SK-N-SH (cell line): ENCODE measurements at regions not wholly inside any gene's neighbourhood (a gene's known extent, or its start where the extent isn't known, plus 50 kb on each side); places are given as distances from the start of the nearest gene placed in this dataset.

Source experiments
- CTCF ChIA-PET: fragments of 300-600, 350-600 bp; formaldehyde crosslinking; extraction: SDS; loops from one replicate; lab custom pipeline; 2021; lab: Yijun Ruan, JAX
- POLR2A ChIA-PET: fragments of 350-600 bp; sonication (Branson Sonifier 250); formaldehyde crosslinking; extraction: SDS; loops from one replicate; lab custom pipeline; 2020; ENCODE audit warnings: antibody characterized with exemption, inconsistent platforms; lab: Yijun Ruan, JAX
- DNase-seq: peaks from one replicate; pipeline ENCODE4 v3.0.0; 2012
- H2AFZ ChIP-seq: fragments of 200-600 bp; sonication (generic); 2 replicates; pipeline ENCODE4 v1.8.1; 2016; ENCODE audit warnings: antibody characterized with exemption, mild to moderate bottlenecking, low read depth
- H3F3A ChIP-seq: fragments of 200-600 bp; sonication (generic); replicated peaks from 2 replicates; pipeline ENCODE3; 2016; ENCODE audit warnings: antibody characterized with exemption, mild to moderate bottlenecking; ENCODE audit not compliant: insufficient read depth
- H3K27ac ChIP-seq, 2 experiments: fragments of 200-500 bp in 1 of 2; fragments of 200-600 bp in 1 of 2; sonication (Bioruptor generic) in 1 of 2; sonication (generic), shearing (Covaris generic) in 1 of 2; 2 replicates each; pipeline versions ENCODE4 v1.5.1 to v1.6.1; 2014 to 2016; ENCODE audit warnings: low read depth in 2 of 2, inconsistent platforms in 1 of 2, low read length in 1 of 2, mild to moderate bottlenecking in 1 of 2, mixed read lengths in 1 of 2
- H3K27me3 ChIP-seq: fragments of 200-600 bp; sonication (generic), shearing (Covaris generic); 2 replicates; pipeline ENCODE4 v1.6.1; 2016; ENCODE audit warnings: mixed run types; ENCODE audit not compliant: insufficient read depth
- H3K36me3 ChIP-seq, 2 experiments: fragments of 200-500 bp in 1 of 2; fragments of 200-600 bp in 1 of 2; sonication (Bioruptor generic) in 1 of 2; sonication (generic) in 1 of 2; replicated peaks in 1 of 2; 2 replicates each; pipeline versions ENCODE3 to v1.5.1; 2014 to 2016; ENCODE audit warnings: low read length in 1 of 2, mild to moderate bottlenecking in 1 of 2; ENCODE audit not compliant: insufficient read depth in 2 of 2, control insufficient read depth in 1 of 2
- H3K4me1 ChIP-seq, 2 experiments: fragments of 200-500 bp in 1 of 2; fragments of 200-600 bp in 1 of 2; sonication (Bioruptor generic) in 1 of 2; sonication (generic), shearing (Covaris generic) in 1 of 2; 2 replicates each; pipeline versions ENCODE4 v1.5.1 to v1.6.1; 2014 to 2016; ENCODE audit warnings: low read depth in 1 of 2, low read length in 1 of 2, mixed run types in 1 of 2; ENCODE audit not compliant: insufficient read depth in 2 of 2, control insufficient read depth in 1 of 2
- H3K4me2 ChIP-seq: fragments of 200-600 bp; sonication (generic), shearing (Covaris generic); 2 replicates; pipeline ENCODE4 v1.6.1; 2017; ENCODE audit warnings: mixed run types
- H3K4me3 ChIP-seq, 2 experiments: fragments of 200-500 bp in 1 of 2; fragments of 200-600 bp in 1 of 2; sonication (Bioruptor generic) in 1 of 2; sonication (generic), shearing (Covaris generic) in 1 of 2; 2 replicates each; pipeline versions ENCODE4 v1.5.1 to v1.8.1; 2014 to 2016; ENCODE audit warnings: low read depth in 2 of 2, inconsistent platforms in 1 of 2, low read length in 1 of 2, mild to moderate bottlenecking in 1 of 2, mixed read lengths in 1 of 2, moderate library complexity in 1 of 2
- H3K79me2 ChIP-seq: fragments of 200-600 bp; sonication (generic); 2 replicates; pipeline ENCODE4 v1.8.1; 2017; ENCODE audit warnings: mild to moderate bottlenecking; ENCODE audit not compliant: insufficient read depth
- H3K9ac ChIP-seq: fragments of 200-600 bp; sonication (generic); 2 replicates; pipeline ENCODE4 v1.6.1; 2017; ENCODE audit warnings: mixed run types
- H3K9me2 ChIP-seq: fragments of 200-600 bp; sonication (generic); 2 replicates; pipeline ENCODE4 v1.6.1; 2017; ENCODE audit warnings: mixed run types
- H3K9me3 ChIP-seq: fragments of 200-600 bp; sonication (generic); 2 replicates; pipeline ENCODE4 v1.6.1; 2017; ENCODE audit warnings: mixed run types, mild to moderate bottlenecking, moderate library complexity
- H4K20me1 ChIP-seq: fragments of 200-600 bp; sonication (generic); 2 replicates; pipeline ENCODE4 v1.6.1; 2017; ENCODE audit warnings: mild to moderate bottlenecking, mixed run types; ENCODE audit not compliant: insufficient read depth
- CHD2 ChIP-seq: fragments of 150-350 bp; IDR thresholded peaks from 2 replicates; pipeline ENCODE4 v1.6.1; 2018; ENCODE audit warnings: low read length; ENCODE audit not compliant: partially characterized antibody
- CTCF ChIP-seq: fragments of 200-600 bp; sonication (generic); IDR thresholded peaks from 2 replicates; pipeline ENCODE4 v1.6.1; 2017; ENCODE audit warnings: antibody characterized with exemption, mild to moderate bottlenecking, moderate library complexity
- EZH2phosphoT487 ChIP-seq: fragments of 200-600 bp; sonication (generic); IDR thresholded peaks from 2 replicates; pipeline ENCODE4 v1.6.1; 2017; ENCODE audit warnings: low read depth, mixed run types, mild to moderate bottlenecking, antibody characterized with exemption, moderate library complexity, borderline replicate concordance
- FOXJ3 ChIP-seq: sonication (generic); formaldehyde crosslinking; IDR thresholded peaks from 2 replicates; pipeline ENCODE4 v1.5.1; 2020; ENCODE audit warnings: mild to moderate bottlenecking, missing genetic modification reagents
- GABPA ChIP-seq: IDR thresholded peaks from 2 replicates; pipeline ENCODE4 v1.4.0; 2012; ENCODE audit warnings: low read depth, mild to moderate bottlenecking
- JUND ChIP-seq: IDR thresholded peaks from 2 replicates; pipeline ENCODE4 v1.4.0; 2012
- MXI1 ChIP-seq: IDR thresholded peaks from 2 replicates; pipeline ENCODE4 v1.6.1; 2012; ENCODE audit warnings: mild to moderate bottlenecking, low read depth, low read length, improper control_type of control experiment
- NFIC ChIP-seq: IDR thresholded peaks from 2 replicates; pipeline ENCODE4 v1.4.0; 2012; ENCODE audit warnings: borderline replicate concordance
- POLR2AphosphoS5 ChIP-seq: IDR thresholded peaks from 2 replicates; pipeline ENCODE4 v1.6.1; 2012; ENCODE audit warnings: low read depth, low read length
- RAD21 ChIP-seq: IDR thresholded peaks from 2 replicates; pipeline ENCODE4 v1.6.1; 2012; ENCODE audit warnings: mild to moderate bottlenecking, low read length
- RCOR1 ChIP-seq: fragments of 150-350 bp; IDR thresholded peaks from 2 replicates; pipeline ENCODE4 v1.6.1; 2017; ENCODE audit warnings: antibody characterized with exemption, low read length
- RFX5 ChIP-seq: IDR thresholded peaks from 2 replicates; pipeline ENCODE4 v1.6.1; 2012; ENCODE audit warnings: mild to moderate bottlenecking, improper control_type of control experiment, low read length
- SMC3 ChIP-seq: IDR thresholded peaks from 2 replicates; pipeline ENCODE4 v1.6.1; 2012; ENCODE audit warnings: low read depth, low read length, improper control_type of control experiment
- TAF1 ChIP-seq: IDR thresholded peaks from 2 replicates; pipeline ENCODE4 v1.6.1; 2012; ENCODE audit warnings: low read depth, mild to moderate bottlenecking, low read length, moderate library complexity, borderline replicate concordance
- TCF12 ChIP-seq: IDR thresholded peaks from 2 replicates; pipeline ENCODE4 v1.4.0; 2012
- WGBS: methylation state at CpG from one replicate; pipeline ENCODE4 v1.1.6; 2017; ENCODE audit warnings: low lambda C conversion rate; 5-methylcytosine and 5-hydroxymethylcytosine counted together
- TF ChIP-seq, protein P1 (sequence below): IDR thresholded peaks from 2 replicates; pipeline ENCODE4 v1.4.0; 2012; ENCODE audit warnings: low read depth
- TF ChIP-seq, protein P2 (sequence below): IDR thresholded peaks from 2 replicates; pipeline ENCODE4 v1.4.0; 2012; ENCODE audit warnings: low read depth, borderline replicate concordance
- TF ChIP-seq, protein P3 (sequence below): IDR thresholded peaks from 2 replicates; pipeline ENCODE4 v1.6.1; 2012; ENCODE audit warnings: mild to moderate bottlenecking, low read depth, low read length, moderate library complexity

- no peak overlapping the region for H3K27ac ChIP-seq
- no peak overlapping the region for H2AFZ ChIP-seq
- H3K4me1 ChIP-seq = no peaks in the 10 kb centered on the region
- H3K4me3 ChIP-seq = no peak overlapping the region
- H3K4me2 ChIP-seq = no peak overlapping the region
- H3K27me3 ChIP-seq = no peaks in the 10 kb centered on the region
- H4K20me1 ChIP-seq = no peaks in the 10 kb centered on the region
- no peaks in the 10 kb centered on the region for H3K79me2 ChIP-seq
- TF ChIP-seq TAF1 = no peak
- TF ChIP-seq RCOR1 = no peak
- no peak for TF ChIP-seq RFX5
- TF ChIP-seq FOXJ3 = no peak
- no peak for TF ChIP-seq EZH2phosphoT487
- TF ChIP-seq NFIC = no peak
- no peak for TF ChIP-seq SMC3
- no peaks in the 10 kb centered on the region for H3K9me2 ChIP-seq
- H3F3A ChIP-seq = no peaks in the 10 kb centered on the region
- ChIA-PET CTCF (no interaction called here), POLR2A (no interaction called here)
- WGBS = 2% methylated on average over 1 of the region's 1 CpG
- no peak overlapping the region for H3K9ac ChIP-seq
- no peaks in the 10 kb centered on the region for H3K9me3 ChIP-seq
- no peaks in the 10 kb centered on the region for H3K36me3 ChIP-seq
- DNase-seq = no peak
Observed at GRCh38 chr5:23451156-23451555, 56.3 kb upstream of the PRDM9 start.

DNA sequence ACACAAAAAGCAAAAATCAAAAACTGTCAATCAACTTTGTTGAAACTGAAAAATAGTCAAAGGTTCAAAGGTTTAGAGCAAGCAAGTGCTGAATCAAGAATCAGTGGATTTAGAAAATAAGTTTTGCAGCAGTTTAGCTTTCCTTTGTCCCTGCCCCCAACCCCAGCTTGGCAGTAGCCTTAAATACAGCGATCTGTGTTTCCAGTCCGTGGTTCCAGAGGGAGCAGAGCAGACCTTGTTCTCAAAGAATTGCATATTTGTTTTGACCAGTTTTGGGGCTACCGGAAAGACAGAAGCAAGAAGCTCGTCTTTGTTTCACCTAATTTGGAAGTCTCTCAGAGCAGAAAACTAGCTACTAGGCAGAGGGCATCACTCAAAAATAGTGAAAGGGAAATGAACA is 57.2 kb upstream of the PRDM9 start:
- Histone ChIP-seq H3K4me1 (no peaks in the 10 kb centered on the region), H3K9me2 (no peaks in the 10 kb centered on the region), H3K27me3 (no peaks in the 10 kb centered on the region), H3K4me3 (no peak overlapping the region), H2AFZ (no peak overlapping the region), H3K27ac (no peak overlapping the region), H4K20me1 (no peaks in the 10 kb centered on the region), H3F3A (no peaks in the 10 kb centered on the region), H3K4me2 (no peak overlapping the region), H3K9ac (no peak overlapping the region), H3K9me3 (no peaks in the 10 kb centered on the region), H3K79me2 (no peaks in the 10 kb centered on the region), H3K36me3 (no peaks in the 10 kb centered on the region)
- TF ChIP-seq FOXJ3 (no peak), CTCF (no peak), SMC3 (no peak), POLR2AphosphoS5 (no peak), GABPA (no peak), TCF12 (no peak), EZH2phosphoT487 (no peak), CHD2 (no peak), JUND (no peak), RAD21 (no peak), MXI1 (no peak), RCOR1 (no peak)
- TF ChIP-seq, protein P1, sequence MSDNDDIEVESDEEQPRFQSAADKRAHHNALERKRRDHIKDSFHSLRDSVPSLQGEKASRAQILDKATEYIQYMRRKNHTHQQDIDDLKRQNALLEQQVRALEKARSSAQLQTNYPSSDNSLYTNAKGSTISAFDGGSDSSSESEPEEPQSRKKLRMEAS = no peak
- TF ChIP-seq, protein P2, sequence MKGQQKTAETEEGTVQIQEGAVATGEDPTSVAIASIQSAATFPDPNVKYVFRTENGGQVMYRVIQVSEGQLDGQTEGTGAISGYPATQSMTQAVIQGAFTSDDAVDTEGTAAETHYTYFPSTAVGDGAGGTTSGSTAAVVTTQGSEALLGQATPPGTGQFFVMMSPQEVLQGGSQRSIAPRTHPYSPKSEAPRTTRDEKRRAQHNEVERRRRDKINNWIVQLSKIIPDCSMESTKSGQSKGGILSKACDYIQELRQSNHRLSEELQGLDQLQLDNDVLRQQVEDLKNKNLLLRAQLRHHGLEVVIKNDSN = no peak
- TF ChIP-seq, protein P3, sequence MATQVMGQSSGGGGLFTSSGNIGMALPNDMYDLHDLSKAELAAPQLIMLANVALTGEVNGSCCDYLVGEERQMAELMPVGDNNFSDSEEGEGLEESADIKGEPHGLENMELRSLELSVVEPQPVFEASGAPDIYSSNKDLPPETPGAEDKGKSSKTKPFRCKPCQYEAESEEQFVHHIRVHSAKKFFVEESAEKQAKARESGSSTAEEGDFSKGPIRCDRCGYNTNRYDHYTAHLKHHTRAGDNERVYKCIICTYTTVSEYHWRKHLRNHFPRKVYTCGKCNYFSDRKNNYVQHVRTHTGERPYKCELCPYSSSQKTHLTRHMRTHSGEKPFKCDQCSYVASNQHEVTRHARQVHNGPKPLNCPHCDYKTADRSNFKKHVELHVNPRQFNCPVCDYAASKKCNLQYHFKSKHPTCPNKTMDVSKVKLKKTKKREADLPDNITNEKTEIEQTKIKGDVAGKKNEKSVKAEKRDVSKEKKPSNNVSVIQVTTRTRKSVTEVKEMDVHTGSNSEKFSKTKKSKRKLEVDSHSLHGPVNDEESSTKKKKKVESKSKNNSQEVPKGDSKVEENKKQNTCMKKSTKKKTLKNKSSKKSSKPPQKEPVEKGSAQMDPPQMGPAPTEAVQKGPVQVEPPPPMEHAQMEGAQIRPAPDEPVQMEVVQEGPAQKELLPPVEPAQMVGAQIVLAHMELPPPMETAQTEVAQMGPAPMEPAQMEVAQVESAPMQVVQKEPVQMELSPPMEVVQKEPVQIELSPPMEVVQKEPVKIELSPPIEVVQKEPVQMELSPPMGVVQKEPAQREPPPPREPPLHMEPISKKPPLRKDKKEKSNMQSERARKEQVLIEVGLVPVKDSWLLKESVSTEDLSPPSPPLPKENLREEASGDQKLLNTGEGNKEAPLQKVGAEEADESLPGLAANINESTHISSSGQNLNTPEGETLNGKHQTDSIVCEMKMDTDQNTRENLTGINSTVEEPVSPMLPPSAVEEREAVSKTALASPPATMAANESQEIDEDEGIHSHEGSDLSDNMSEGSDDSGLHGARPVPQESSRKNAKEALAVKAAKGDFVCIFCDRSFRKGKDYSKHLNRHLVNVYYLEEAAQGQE = no peak
- no peak for DNase-seq
- CTCF ChIA-PET = no interaction called here
- POLR2A ChIA-PET = no interaction called here
- WGBS = 2% methylated on average over 4 of the region's 4 CpGs
